Cerebellar cortex (tissue), 1 donor: ENCODE measurements at regions not wholly inside any gene's neighbourhood (a gene's known extent, or its start where the extent isn't known, plus 50 kb on each side); places are given as distances from the start of the nearest gene placed in this dataset.
A peak's percentile ranks its signal among the peaks of the same experiment; 100 is the strongest.

Experiments
- DNase-seq: peaks from one replicate; pipeline ENCODE4 v3.0.0-alpha.2; 2015; ENCODE audit warnings: low spot score

GRCh38 chr13:89602655-89603054 is 1744.8 kb upstream of the MIR17HG start:
- no peak for DNase-seq

- DNase-seq: no peak
These were observed 1744.3 kb upstream of the MIR17HG start for GRCh38 chr13:89603187-89603586.

GRCh38 chr13:89609318-89609717 is 1738.2 kb upstream of the MIR17HG start:
- DNase-seq: no peak

- DNase-seq: no peak
These were observed 1737.2 kb upstream of the MIR17HG start for GRCh38 chr13:89610331-89610730.

- DNase-seq: no peak
These were observed 1736.6 kb upstream of the MIR17HG start for GRCh38 chr13:89610881-89611280.

- no peak for DNase-seq
These were observed 1719.5 kb upstream of the MIR17HG start for GRCh38 chr13:89627996-89628395.

GRCh38 chr13:89628567-89628966 is 1718.9 kb upstream of the MIR17HG start:
- DNase-seq: no peak

- DNase-seq: no peak
These were observed 1697.3 kb upstream of the MIR17HG start for GRCh38 chr13:89650226-89650625.

- no peak for DNase-seq
These were observed 1686.7 kb upstream of the MIR17HG start for GRCh38 chr13:89660752-89661151.

- DNase-seq: no peak
These were observed 1673.6 kb upstream of the MIR17HG start for GRCh38 chr13:89673789-89674311.

- no peak for DNase-seq
These were observed 1668.9 kb upstream of the MIR17HG start for GRCh38 chr13:89678466-89679121.

- no peak for DNase-seq
These were observed 1662.6 kb upstream of the MIR17HG start for GRCh38 chr13:89684896-89685295.

GRCh38 chr13:89686171-89686570 is 1661.3 kb upstream of the MIR17HG start:
- DNase-seq: no peak

GRCh38 chr13:89687066-89687465 is 1660.4 kb upstream of the MIR17HG start:
- no peak for DNase-seq

- peak; percentile 9 for DNase-seq
These were observed 1658.6 kb upstream of the MIR17HG start for GRCh38 chr13:89688918-89689317.

- no peak for DNase-seq
These were observed 1653.0 kb upstream of the MIR17HG start for GRCh38 chr13:89694451-89694850.

GRCh38 chr13:89695343-89696257 is 1651.9 kb upstream of the MIR17HG start:
- peak; percentile 49 for DNase-seq

- DNase-seq: no peak
These were observed 1645.6 kb upstream of the MIR17HG start for GRCh38 chr13:89701913-89702312.

GRCh38 chr13:89704040-89704439 is 1643.4 kb upstream of the MIR17HG start:
- no peak for DNase-seq

- no peak for DNase-seq
These were observed 1639.5 kb upstream of the MIR17HG start for GRCh38 chr13:89708013-89708412.

GRCh38 chr13:89721216-89721615 is 1626.3 kb upstream of the MIR17HG start:
- no peak for DNase-seq

GRCh38 chr13:89726690-89727435 is 1620.6 kb upstream of the MIR17HG start:
- DNase-seq: no peak
